Choroid plexus epithelial cell (primary cell): ENCODE measurements at regions not wholly inside any gene's neighbourhood (a gene's known extent, or its start where the extent isn't known, plus 50 kb on each side); places are given as distances from the start of the nearest gene placed in this dataset.

ENCODE experiments used
- DNase-seq: peaks from one replicate; pipeline ENCODE4 v3.0.0-alpha.2; 2010; ENCODE audit warnings: low read depth
- H3K4me3 ChIP-seq: 2 replicates; pipeline ENCODE4 v1.5.1; 2011; ENCODE audit warnings: low read depth, mild to moderate bottlenecking, control low read depth, low read length, moderate library complexity
- CTCF ChIP-seq: conservative IDR thresholded peaks from 2 replicates; pipeline ENCODE4 v1.5.1; 2011; ENCODE audit warnings: low read depth, mild to moderate bottlenecking, control low read depth, inconsistent platforms, low read length, moderate library complexity

- no peak for DNase-seq
- TF ChIP-seq CTCF, result no peak
- H3K4me3 ChIP-seq, result no peak overlapping the region
These were observed 144.0 kb upstream of the CIBAR2 start for GRCh38 chr16:85256190-85256739.

GRCh38 chr16:85257483-85257882 lies 145.2 kb upstream of the CIBAR2 start:
- no peak for DNase-seq
- no peak for TF ChIP-seq CTCF
- no peak overlapping the region for H3K4me3 ChIP-seq

GRCh38 chr16:85258166-85258565 lies 145.9 kb upstream of the CIBAR2 start:
- H3K4me3 ChIP-seq, result no peak overlapping the region
- TF ChIP-seq CTCF, result no peak

GRCh38 chr16:85258629-85259028 lies 146.4 kb upstream of the CIBAR2 start:
- no peak for TF ChIP-seq CTCF
- H3K4me3 ChIP-seq, result no peak overlapping the region
- no peak for DNase-seq

More at GRCh38 chr16:85258166-85258565, 145.9 kb upstream of the CIBAR2 start:
- no peak for DNase-seq

- no peak overlapping the region for H3K4me3 ChIP-seq
- no peak for TF ChIP-seq CTCF
- no peak for DNase-seq
These were observed 147.0 kb upstream of the CIBAR2 start for GRCh38 chr16:85259115-85259831.

- H3K4me3 ChIP-seq, result no peak overlapping the region
- DNase-seq, result no peak
- TF ChIP-seq CTCF, result no peak
These were observed 147.5 kb upstream of the CIBAR2 start for GRCh38 chr16:85259832-85260167.

- H3K4me3 ChIP-seq, result no peak overlapping the region
- no peak for TF ChIP-seq CTCF
- no peak for DNase-seq
These were observed 148.9 kb upstream of the CIBAR2 start for GRCh38 chr16:85261204-85261603.
